H9 (cell line): ENCODE measurements at regions not wholly inside any gene's neighbourhood (a gene's known extent, or its start where the extent isn't known, plus 50 kb on each side); places are given as distances from the start of the nearest gene placed in this dataset.

Experiments used
- DNase-seq: peaks from one replicate; pipeline ENCODE4 v3.0.0-alpha.2; 2017
- H2AFZ ChIP-seq: one replicate; pipeline ENCODE4 v1.6.1; 2013; ENCODE audit warnings: mild to moderate bottlenecking, low read length, control low read depth, moderate library complexity
- H2AK5ac ChIP-seq: 2 replicates; pipeline ENCODE4 v1.6.1; 2013; ENCODE audit warnings: low read length, control low read depth, mixed read lengths; ENCODE audit not compliant: insufficient read length
- H2BK120ac ChIP-seq: one replicate; pipeline ENCODE4 v1.6.1; 2013; ENCODE audit warnings: low read depth, mild to moderate bottlenecking, low read length, control low read depth, inconsistent platforms; ENCODE audit not compliant: poor library complexity, severe bottlenecking
- H2BK12ac ChIP-seq: 2 replicates; pipeline ENCODE4 v1.6.1; 2013; ENCODE audit warnings: low read length, control low read depth, mixed read lengths, low read depth; ENCODE audit not compliant: insufficient read length
- H2BK15ac ChIP-seq: 2 replicates; pipeline ENCODE4 v1.6.1; 2013; ENCODE audit warnings: low read depth, low read length, control low read depth
- H2BK20ac ChIP-seq: one replicate; pipeline ENCODE4 v1.6.1; 2013; ENCODE audit warnings: low read depth, mild to moderate bottlenecking, low read length, control low read depth, inconsistent platforms; ENCODE audit not compliant: poor library complexity, severe bottlenecking
- H2BK5ac ChIP-seq: 2 replicates; pipeline ENCODE4 v1.6.1; 2013; ENCODE audit warnings: low read length, control low read depth, mixed read lengths; ENCODE audit not compliant: insufficient read length
- H3K14ac ChIP-seq: 2 replicates; pipeline ENCODE4 v1.6.1; 2013; ENCODE audit warnings: low read length, control low read depth; ENCODE audit not compliant: insufficient read depth
- H3K18ac ChIP-seq: 2 replicates; pipeline ENCODE4 v1.6.1; 2013; ENCODE audit warnings: low read depth, mild to moderate bottlenecking, mixed read lengths, low read length, control low read depth; ENCODE audit not compliant: insufficient read length
- H3K23ac ChIP-seq: 2 replicates; pipeline ENCODE4 v1.6.1; 2013; ENCODE audit warnings: low read length, control low read depth, mixed read lengths, low read depth; ENCODE audit not compliant: insufficient read length
- H3K23me2 ChIP-seq: 2 replicates; pipeline ENCODE4 v1.6.1; 2013; ENCODE audit warnings: low read depth, mild to moderate bottlenecking, mixed read lengths, low read length, control low read depth; ENCODE audit not compliant: insufficient read length, poor library complexity, severe bottlenecking
- H3K27ac ChIP-seq: 2 replicates; pipeline ENCODE4 v1.5.1; 2013; ENCODE audit warnings: low read length, control low read depth, mixed read lengths, low read depth; ENCODE audit not compliant: insufficient read length
- H3K27me3 ChIP-seq: 2 replicates; pipeline ENCODE4 v1.6.1; 2013; ENCODE audit warnings: low read length, control low read depth, inconsistent platforms; ENCODE audit not compliant: insufficient read depth
- H3K4ac ChIP-seq: 2 replicates; pipeline ENCODE4 v1.6.1; 2013; ENCODE audit warnings: low read depth, mild to moderate bottlenecking, control low read depth, inconsistent platforms, low read length, moderate library complexity
- H3K4me1 ChIP-seq: 2 replicates; pipeline ENCODE4 v1.6.1; 2013; ENCODE audit warnings: low read length, control low read depth, inconsistent platforms; ENCODE audit not compliant: insufficient read depth
- H3K4me2 ChIP-seq: 2 replicates; pipeline ENCODE4 v1.6.1; 2013; ENCODE audit warnings: low read length, control low read depth, mixed read lengths; ENCODE audit not compliant: insufficient read length, insufficient read depth
- H3K56ac ChIP-seq: 2 replicates; pipeline ENCODE4 v1.6.1; 2013; ENCODE audit warnings: low read depth, mild to moderate bottlenecking, mixed read lengths, low read length, control low read depth; ENCODE audit not compliant: insufficient read length
- H3K79me1 ChIP-seq: 2 replicates; pipeline ENCODE4 v1.6.1; 2013; ENCODE audit warnings: low read depth, mild to moderate bottlenecking, moderate library complexity, low read length, control low read depth, inconsistent platforms; ENCODE audit not compliant: insufficient read depth, poor library complexity, severe bottlenecking
- H3K79me2 ChIP-seq: 2 replicates; pipeline ENCODE4 v1.6.1; 2013; ENCODE audit warnings: low read length, control low read depth, inconsistent platforms; ENCODE audit not compliant: insufficient read depth
- H3K9ac ChIP-seq: 2 replicates; pipeline ENCODE4 v1.6.1; 2013; ENCODE audit warnings: low read length, control low read depth, mixed read lengths; ENCODE audit not compliant: insufficient read length; ENCODE audit errors: extremely low read depth
- H3K9me3 ChIP-seq: one replicate; pipeline ENCODE4 v1.6.1; 2013; ENCODE audit warnings: low read depth, low read length, inconsistent platforms; ENCODE audit not compliant: control insufficient read depth
- H3T11ph ChIP-seq: one replicate; pipeline ENCODE4 v1.6.1; 2013; ENCODE audit warnings: mild to moderate bottlenecking, low read length, control low read depth, inconsistent platforms
- H4K20me1 ChIP-seq: one replicate; pipeline ENCODE4 v1.6.1; 2013; ENCODE audit not compliant: control insufficient read depth, insufficient read length, insufficient read depth
- H4K5ac ChIP-seq: 2 replicates; pipeline ENCODE4 v1.6.1; 2013; ENCODE audit warnings: low read depth, mild to moderate bottlenecking, mixed read lengths, low read length, control low read depth; ENCODE audit not compliant: insufficient read length
- H4K8ac ChIP-seq: replicated peaks from 2 replicates; pipeline ENCODE4 v1.6.1; 2013; ENCODE audit warnings: low read length, control low read depth, mixed read lengths, low read depth; ENCODE audit not compliant: insufficient read length
- H4K91ac ChIP-seq: 2 replicates; pipeline ENCODE4 v1.6.1; 2013; ENCODE audit warnings: low read depth, mild to moderate bottlenecking, moderate library complexity, mixed read lengths, low read length, control low read depth; ENCODE audit not compliant: insufficient read length
- H3K27ac Mint-ChIP-seq, 3 experiments: 2 replicates in 2 of 3; 3 replicates in 1 of 3; pipeline ENCODE4 v1.8.0; 2020 to 2021; ENCODE audit warnings: mixed read lengths in 3 of 3, mild to moderate bottlenecking in 1 of 3, moderate library complexity in 1 of 3
- H3K27me3 Mint-ChIP-seq: 2 replicates; pipeline ENCODE4 v1.8.0; 2021; ENCODE audit warnings: low read depth, mild to moderate bottlenecking, moderate library complexity, mixed read lengths
- H3K36me3 Mint-ChIP-seq, 3 experiments: 2 replicates in 2 of 3; 3 replicates in 1 of 3; pipeline ENCODE4 v1.8.0; 2020 to 2021; ENCODE audit warnings: low read depth in 3 of 3, mixed read lengths in 3 of 3; ENCODE audit not compliant: insufficient read depth in 1 of 3
- H3K4me1 Mint-ChIP-seq, 2 experiments: 2 replicates each; pipeline ENCODE4 v1.8.0; 2020; ENCODE audit warnings: mixed read lengths in 2 of 2
- H3K4me3 Mint-ChIP-seq, 2 experiments: 2 replicates in 1 of 2; 3 replicates in 1 of 2; pipeline ENCODE4 v1.8.0; 2020 to 2021; ENCODE audit warnings: mild to moderate bottlenecking in 2 of 2, mixed read lengths in 2 of 2, moderate library complexity in 1 of 2
- H3K9me3 Mint-ChIP-seq, 2 experiments: 2 replicates in 1 of 2; 3 replicates in 1 of 2; pipeline ENCODE4 v1.8.0; 2020; ENCODE audit warnings: mild to moderate bottlenecking in 2 of 2, mixed read lengths in 2 of 2, moderate library complexity in 1 of 2
- CTCF ChIP-seq: fragments of 200-600 bp; sonication (generic); conservative IDR thresholded peaks from 3 replicates; pipeline ENCODE4 v1.8.0; 2021; ENCODE audit warnings: antibody characterized with exemption, mild to moderate bottlenecking
- WGBS: extraction: QIAGEN DNeasy Blood & Tissue Kit; methylation state at CpG from one replicate; pipeline ENCODE4 v1.1.7; 2013; ENCODE audit warnings: missing lambda C conversion rate, low lambda C conversion rate, mixed read lengths; ENCODE audit not compliant: insufficient read length; ENCODE audit errors: extremely low coverage; 5-methylcytosine and 5-hydroxymethylcytosine counted together

GRCh38 chr12:131473261-131473660 is 237.6 kb upstream of the SFSWAP start:
- H3K4me1 Mint-ChIP-seq: peaks cover 5 to 8% of the 10 kb centered on the region in 2 experiments
- H2BK120ac ChIP-seq: no peak overlapping the region

More at GRCh38 chr12:131473261-131473660, 237.6 kb upstream of the SFSWAP start:
- no peak overlapping the region for H3K4me3 Mint-ChIP-seq
- H2BK5ac ChIP-seq: no peak overlapping the region
- H3K79me2 ChIP-seq: no peaks in the 10 kb centered on the region
- no peak overlapping the region for H3K9ac ChIP-seq
- WGBS: no CpG with 5 or more reads among the region's 15 CpGs
- H3K79me1 ChIP-seq: no peaks in the 10 kb centered on the region
- H3K9me3 Mint-ChIP-seq: no peaks in the 10 kb centered on the region
- H3K23ac ChIP-seq: no peak overlapping the region
- no peak overlapping the region for H3K4ac ChIP-seq
- no peaks in the 10 kb centered on the region for H3K27me3 ChIP-seq
- H3K36me3 Mint-ChIP-seq: no peaks in the 10 kb centered on the region
- H4K5ac ChIP-seq: no peak overlapping the region
- H3K18ac ChIP-seq: no peak overlapping the region
- no peak overlapping the region for H2BK12ac ChIP-seq
- H3K14ac ChIP-seq: no peak overlapping the region
- peak; percentile 26 for DNase-seq
- no peak overlapping the region for H3K56ac ChIP-seq
- H3K27me3 Mint-ChIP-seq: no peaks in the 10 kb centered on the region
- no peak for TF ChIP-seq CTCF
- no peaks in the 10 kb centered on the region for H4K20me1 ChIP-seq
- H3K9me3 ChIP-seq: no peaks in the 10 kb centered on the region
- H3K4me1 ChIP-seq: no peaks in the 10 kb centered on the region
- H2BK20ac ChIP-seq: no peak overlapping the region
- H4K91ac ChIP-seq: no peak overlapping the region
- no peak overlapping the region for H3K27ac ChIP-seq
- no peak overlapping the region for H3K4me2 ChIP-seq
- H3T11ph ChIP-seq: no peak overlapping the region
- no peak overlapping the region for H4K8ac ChIP-seq
- no peak overlapping the region for H2AFZ ChIP-seq
- no peak overlapping the region for H2AK5ac ChIP-seq
- H3K23me2 ChIP-seq: no peaks in the 10 kb centered on the region
- no peak overlapping the region for H3K27ac Mint-ChIP-seq
- H2BK15ac ChIP-seq: no peak overlapping the region
